Activated T-helper 2 cell treated with anti-CD3 and anti-CD28 coated beads, Interferon-gamma antibody, Interleukin-2, Interleukin-4, amounts not matched to agents 10 μg/mL and 5 μg/mL and 100 μg/mL, durations not matched to agents 14 hours and 24 hours and 36 hours (primary cell): ENCODE measurements at regions not wholly inside any gene's neighbourhood (a gene's known extent, or its start where the extent isn't known, plus 50 kb on each side); places are given as distances from the start of the nearest gene placed in this dataset.

Experiments
- DNase-seq: peaks from one replicate; pipeline ENCODE4 v3.0.0; 2021; ENCODE audit warnings: low spot score
- H3K27ac Mint-ChIP-seq: one replicate; pipeline ENCODE4 v1.8.0; 2021; ENCODE audit warnings: mixed read lengths
- H3K27me3 Mint-ChIP-seq: one replicate; pipeline ENCODE4 v1.8.0; 2021; ENCODE audit warnings: low read depth, mixed read lengths
- H3K36me3 Mint-ChIP-seq: one replicate; pipeline ENCODE4 v1.8.0; 2021; ENCODE audit warnings: low read depth, mixed read lengths
- H3K4me1 Mint-ChIP-seq: one replicate; pipeline ENCODE4 v1.8.0; 2021; ENCODE audit warnings: low read depth, mixed read lengths
- H3K4me3 Mint-ChIP-seq: one replicate; pipeline ENCODE4 v1.8.0; 2021; ENCODE audit warnings: low read depth, mild to moderate bottlenecking, moderate library complexity, mixed read lengths
- H3K9me3 Mint-ChIP-seq: one replicate; pipeline ENCODE4 v1.8.0; 2021; ENCODE audit warnings: mixed read lengths
- intact Hi-C: fragments of 100-400 bp; cut with micrococcal nuclease; formaldehyde crosslinking; loops from one replicate; pipeline ENCODE4 v1.15.1; 2023

- Mint-ChIP-seq H3K36me3 (no peaks in the 10 kb centered on the region), H3K9me3 (peaks cover 26% of the 10 kb centered on the region), H3K4me3 (no peak overlapping the region), H3K4me1 (no peaks in the 10 kb centered on the region), H3K27me3 (no peaks in the 10 kb centered on the region), H3K27ac (no peak overlapping the region)
- DNase-seq, result no peak
- intact Hi-C loops, result no loop called here
Observed at GRCh38 chr1:238777551-238777950, 608.8 kb upstream of the CHRM3 start.

- DNase-seq, result no peak
- H3K27me3 Mint-ChIP-seq, result no peaks in the 10 kb centered on the region
- intact Hi-C loops, result no loop called here
- H3K27ac Mint-ChIP-seq, result no peak overlapping the region
- H3K36me3 Mint-ChIP-seq, result no peaks in the 10 kb centered on the region
- no peak overlapping the region for H3K4me3 Mint-ChIP-seq
- peaks cover 26% of the 10 kb centered on the region for H3K9me3 Mint-ChIP-seq
- H3K4me1 Mint-ChIP-seq, result no peaks in the 10 kb centered on the region
Observed at GRCh38 chr1:238776126-238776525, 610.2 kb upstream of the CHRM3 start.

- DNase-seq, result no peak
- no peaks in the 10 kb centered on the region for H3K36me3 Mint-ChIP-seq
- peaks cover 17% of the 10 kb centered on the region for H3K9me3 Mint-ChIP-seq
- no peaks in the 10 kb centered on the region for H3K27me3 Mint-ChIP-seq
- H3K27ac Mint-ChIP-seq, result no peak overlapping the region
- intact Hi-C loops, result no loop called here
- H3K4me3 Mint-ChIP-seq, result no peak overlapping the region
- H3K4me1 Mint-ChIP-seq, result no peaks in the 10 kb centered on the region
Observed at GRCh38 chr1:238772322-238772721, 614.0 kb upstream of the CHRM3 start.

GRCh38 chr1:238767321-238767720 is 619.0 kb upstream of the CHRM3 start:
- intact Hi-C loops, result no loop called here
- no peak for DNase-seq
- no peak overlapping the region for H3K27ac Mint-ChIP-seq
- peaks cover 47% of the 10 kb centered on the region for H3K9me3 Mint-ChIP-seq
- no peaks in the 10 kb centered on the region for H3K36me3 Mint-ChIP-seq
- H3K4me1 Mint-ChIP-seq, result no peaks in the 10 kb centered on the region
- H3K4me3 Mint-ChIP-seq, result no peak overlapping the region
- H3K27me3 Mint-ChIP-seq, result no peaks in the 10 kb centered on the region

- intact Hi-C loops, result no loop called here
- no peaks in the 10 kb centered on the region for H3K27me3 Mint-ChIP-seq
- DNase-seq, result no peak
- no peaks in the 10 kb centered on the region for H3K4me1 Mint-ChIP-seq
- H3K36me3 Mint-ChIP-seq, result no peaks in the 10 kb centered on the region
- no peak overlapping the region for H3K4me3 Mint-ChIP-seq
- H3K9me3 Mint-ChIP-seq, result peaks cover 42% of the 10 kb centered on the region
- H3K27ac Mint-ChIP-seq, result no peak overlapping the region
Observed at GRCh38 chr1:238764779-238765178, 621.6 kb upstream of the CHRM3 start.

- H3K36me3 Mint-ChIP-seq, result no peaks in the 10 kb centered on the region
- H3K4me3 Mint-ChIP-seq, result no peak overlapping the region
- no peak overlapping the region for H3K27ac Mint-ChIP-seq
- H3K27me3 Mint-ChIP-seq, result no peaks in the 10 kb centered on the region
- peaks cover 20% of the 10 kb centered on the region for H3K9me3 Mint-ChIP-seq
- no peak for DNase-seq
- intact Hi-C loops, result no loop called here
- H3K4me1 Mint-ChIP-seq, result no peaks in the 10 kb centered on the region
Observed at GRCh38 chr1:238753252-238753651, 633.1 kb upstream of the CHRM3 start.

GRCh38 chr1:238752327-238752726 is 634.0 kb upstream of the CHRM3 start:
- Mint-ChIP-seq H3K4me3 (no peak overlapping the region), H3K9me3 (peaks cover 14% of the 10 kb centered on the region), H3K36me3 (no peaks in the 10 kb centered on the region), H3K27ac (no peak overlapping the region), H3K27me3 (no peaks in the 10 kb centered on the region), H3K4me1 (no peaks in the 10 kb centered on the region)
- intact Hi-C loops, result no loop called here
- DNase-seq, result no peak

- no peak for DNase-seq
- no peak overlapping the region for H3K4me3 Mint-ChIP-seq
- intact Hi-C loops, result no loop called here
- H3K9me3 Mint-ChIP-seq, result peaks cover 23% of the 10 kb centered on the region
- no peaks in the 10 kb centered on the region for H3K4me1 Mint-ChIP-seq
- no peaks in the 10 kb centered on the region for H3K27me3 Mint-ChIP-seq
- H3K36me3 Mint-ChIP-seq, result no peaks in the 10 kb centered on the region
- H3K27ac Mint-ChIP-seq, result no peak overlapping the region
Observed at GRCh38 chr1:238745069-238745468, 641.3 kb upstream of the CHRM3 start.

- H3K27me3 Mint-ChIP-seq, result no peaks in the 10 kb centered on the region
- no peak overlapping the region for H3K4me3 Mint-ChIP-seq
- no peaks in the 10 kb centered on the region for H3K4me1 Mint-ChIP-seq
- peaks cover 10% of the 10 kb centered on the region for H3K9me3 Mint-ChIP-seq
- H3K27ac Mint-ChIP-seq, result no peak overlapping the region
- intact Hi-C loops, result no loop called here
- no peak for DNase-seq
- no peaks in the 10 kb centered on the region for H3K36me3 Mint-ChIP-seq
Observed at GRCh38 chr1:238738892-238739291, 647.5 kb upstream of the CHRM3 start.

- no peaks in the 10 kb centered on the region for H3K27me3 Mint-ChIP-seq
Observed at GRCh38 chr1:238727670-238728069, 658.7 kb upstream of the CHRM3 start.

GRCh38 chr1:238722812-238723211 is 663.6 kb upstream of the CHRM3 start:
- no peaks in the 10 kb centered on the region for H3K27me3 Mint-ChIP-seq

More at GRCh38 chr1:238727670-238728069, 658.7 kb upstream of the CHRM3 start:
- no peak for DNase-seq
- no peaks in the 10 kb centered on the region for H3K36me3 Mint-ChIP-seq
- no peaks in the 10 kb centered on the region for H3K4me1 Mint-ChIP-seq
- H3K27ac Mint-ChIP-seq, result no peak overlapping the region
- H3K4me3 Mint-ChIP-seq, result no peak overlapping the region
- H3K9me3 Mint-ChIP-seq, result peaks cover 9% of the 10 kb centered on the region
- intact Hi-C loops, result no loop called here

GRCh38 chr1:238710697-238711096 is 675.7 kb upstream of the CHRM3 start:
- H3K27me3 Mint-ChIP-seq, result no peaks in the 10 kb centered on the region
- H3K9me3 Mint-ChIP-seq, result peaks cover 6% of the 10 kb centered on the region
- DNase-seq, result no peak
- H3K36me3 Mint-ChIP-seq, result no peaks in the 10 kb centered on the region
- intact Hi-C loops, result no loop called here
- H3K27ac Mint-ChIP-seq, result no peak overlapping the region
- no peak overlapping the region for H3K4me3 Mint-ChIP-seq
- H3K4me1 Mint-ChIP-seq, result no peaks in the 10 kb centered on the region

More at GRCh38 chr1:238722812-238723211, 663.6 kb upstream of the CHRM3 start:
- DNase-seq, result no peak
- Mint-ChIP-seq H3K9me3 (peaks cover 36% of the 10 kb centered on the region), H3K27ac (no peak overlapping the region), H3K4me1 (no peaks in the 10 kb centered on the region), H3K36me3 (no peaks in the 10 kb centered on the region), H3K4me3 (no peak overlapping the region)
- intact Hi-C loops, result no loop called here

GRCh38 chr1:238701024-238701423 is 685.3 kb upstream of the CHRM3 start:
- Mint-ChIP-seq H3K27ac (no peak overlapping the region), H3K27me3 (no peaks in the 10 kb centered on the region), H3K9me3 (peaks cover 20% of the 10 kb centered on the region)

GRCh38 chr1:238690415-238690814 is 696.0 kb upstream of the CHRM3 start:
- Mint-ChIP-seq H3K36me3 (no peaks in the 10 kb centered on the region), H3K27me3 (no peaks in the 10 kb centered on the region)

More at GRCh38 chr1:238701024-238701423, 685.3 kb upstream of the CHRM3 start:
- DNase-seq, result no peak
- Mint-ChIP-seq H3K4me3 (no peak overlapping the region), H3K36me3 (no peaks in the 10 kb centered on the region), H3K4me1 (no peaks in the 10 kb centered on the region)
- intact Hi-C loops, result no loop called here

More at GRCh38 chr1:238690415-238690814, 696.0 kb upstream of the CHRM3 start:
- Mint-ChIP-seq H3K4me1 (no peaks in the 10 kb centered on the region), H3K9me3 (peaks cover 45% of the 10 kb centered on the region), H3K4me3 (no peak overlapping the region), H3K27ac (no peak overlapping the region)
- intact Hi-C loops, result no loop called here
- DNase-seq, result no peak
